SIG-M5 treated with dmso at 0.1 percent for 504 hours (cell line): ENCODE measurements at regions not wholly inside any gene's neighbourhood (a gene's known extent, or its start where the extent isn't known, plus 50 kb on each side); places are given as distances from the start of the nearest gene placed in this dataset.
A peak's percentile ranks its signal among the peaks of the same experiment; 100 is the strongest.
"Not testable (repeated sequence)": the region's sequence is repeated elsewhere in the genome, so short reads cannot be mapped to it uniquely, and the experiment has no call there.

Experiments
- DNase-seq: peaks from one replicate; lab custom pipeline; 2025; ENCODE audit not compliant: unreplicated experiment; lab: John Stamatoyannopoulos, UW

DNA sequence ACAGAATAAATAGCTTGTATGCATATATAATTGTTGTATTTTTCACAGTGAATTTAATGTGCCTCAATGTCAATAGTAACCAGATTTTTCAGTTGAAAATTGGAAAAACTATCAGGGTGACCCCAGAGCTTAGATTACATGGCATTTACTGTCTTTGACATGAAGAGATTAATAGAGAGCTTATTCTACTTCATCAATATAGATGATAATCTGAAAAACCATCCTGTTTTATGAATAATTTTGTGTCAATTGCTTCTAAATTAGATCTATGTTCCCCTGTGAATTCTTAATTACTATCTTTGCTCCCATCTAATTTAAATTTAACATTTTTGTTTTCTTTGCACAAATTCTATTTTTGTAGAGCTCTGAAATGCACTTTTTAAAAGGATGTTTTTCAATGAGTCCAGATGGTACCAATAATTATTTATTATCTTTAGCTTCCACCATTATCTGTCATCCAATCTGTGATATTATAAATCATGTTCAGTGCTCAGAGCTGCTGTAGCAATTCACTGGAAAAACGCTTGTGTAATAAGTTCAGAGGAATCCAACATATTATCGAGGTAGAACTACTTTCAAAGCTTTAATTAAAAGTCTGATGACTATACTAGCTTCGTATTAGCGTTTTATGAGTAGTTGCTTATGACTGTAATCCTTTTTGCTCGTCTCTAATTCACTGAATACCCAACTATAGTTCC lies 291.4 kb downstream of the JRKL start:
- no peak for DNase-seq

- DNase-seq, result no peak
These were observed 304.5 kb downstream of the JRKL start for GRCh38 chr11:96694338-96694737.

DNA sequence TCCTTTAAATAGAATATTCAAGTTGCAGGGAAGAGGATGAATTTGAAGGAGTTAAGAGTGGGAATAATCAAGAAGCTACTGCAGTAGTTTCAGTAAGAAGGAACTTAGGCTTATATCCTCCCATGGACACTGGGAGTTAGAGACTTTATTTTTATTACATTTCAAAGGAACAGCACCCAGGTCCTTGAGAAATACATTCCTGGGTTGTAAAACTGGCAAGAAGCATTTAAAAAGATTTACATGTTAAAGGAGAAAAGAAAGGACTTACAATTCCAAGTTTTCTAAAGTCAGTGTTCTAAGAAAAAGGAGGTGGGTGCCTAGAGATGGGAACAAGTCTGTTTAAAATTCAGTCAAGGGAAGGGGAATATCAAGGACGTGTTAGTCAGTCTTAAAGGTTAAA lies 306.9 kb downstream of the JRKL start:
- no peak for DNase-seq

- DNase-seq, result no peak
These were observed 307.7 kb downstream of the JRKL start for GRCh38 chr11:96697466-96697865.

- no peak for DNase-seq
These were observed 315.0 kb downstream of the JRKL start for GRCh38 chr11:96704847-96705246.

- no peak for DNase-seq
These were observed 316.9 kb downstream of the JRKL start for GRCh38 chr11:96706761-96707160.

GRCh38 chr11:96707273-96707672 lies 317.5 kb downstream of the JRKL start:
- no peak for DNase-seq

- no peak for DNase-seq
These were observed 318.5 kb downstream of the JRKL start for GRCh38 chr11:96708219-96708878.

- DNase-seq, result no peak
These were observed 323.5 kb downstream of the JRKL start for GRCh38 chr11:96713301-96713700.

- no peak for DNase-seq
These were observed 324.9 kb downstream of the JRKL start for GRCh38 chr11:96714689-96715088.

DNA sequence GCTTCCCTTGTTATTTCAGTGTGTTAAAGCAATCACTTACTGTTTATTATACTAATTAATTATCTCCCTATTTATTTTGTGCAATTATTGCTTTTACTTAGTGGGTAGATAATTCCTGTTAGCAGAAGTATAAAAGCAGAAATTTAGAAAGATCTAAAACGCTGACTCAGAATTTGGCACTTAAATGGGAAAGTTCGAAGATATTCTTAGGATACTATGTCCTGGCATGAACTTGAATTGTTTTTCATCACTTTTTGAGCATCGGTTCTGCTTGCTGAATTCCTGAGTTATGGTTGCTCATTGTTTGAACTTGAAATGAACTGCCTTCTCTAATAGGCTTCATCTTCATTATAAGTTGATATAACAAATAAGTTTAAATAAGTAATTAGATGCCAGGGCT lies 325.4 kb downstream of the JRKL start:
- DNase-seq, result no peak

DNA sequence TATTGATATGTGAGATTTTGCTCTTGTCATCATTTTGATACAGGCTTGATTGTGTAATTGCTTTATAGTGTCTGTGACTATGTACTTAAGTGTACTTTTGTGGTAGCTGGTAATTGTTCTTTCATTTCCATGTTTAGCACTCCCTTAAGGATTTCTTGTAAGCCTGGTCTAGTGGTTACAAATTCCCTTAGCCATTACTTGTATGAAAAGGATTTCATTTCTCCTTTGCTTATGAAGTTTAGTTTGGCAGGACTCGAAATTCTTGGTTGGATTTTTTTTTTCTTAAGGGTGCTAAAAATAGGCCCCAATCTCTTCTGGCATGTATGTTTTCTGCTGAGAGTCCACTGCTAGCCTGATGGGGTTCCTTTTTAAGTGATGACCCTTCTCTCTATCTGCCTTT lies 346.8 kb downstream of the JRKL start:
- no peak for DNase-seq

GRCh38 chr11:96738311-96738710 lies 348.5 kb downstream of the JRKL start:
- DNase-seq, result no peak

GRCh38 chr11:96741068-96741467 lies 351.3 kb downstream of the JRKL start:
- DNase-seq, result no peak

GRCh38 chr11:96744697-96745096 lies 354.9 kb downstream of the JRKL start:
- no peak for DNase-seq

DNA sequence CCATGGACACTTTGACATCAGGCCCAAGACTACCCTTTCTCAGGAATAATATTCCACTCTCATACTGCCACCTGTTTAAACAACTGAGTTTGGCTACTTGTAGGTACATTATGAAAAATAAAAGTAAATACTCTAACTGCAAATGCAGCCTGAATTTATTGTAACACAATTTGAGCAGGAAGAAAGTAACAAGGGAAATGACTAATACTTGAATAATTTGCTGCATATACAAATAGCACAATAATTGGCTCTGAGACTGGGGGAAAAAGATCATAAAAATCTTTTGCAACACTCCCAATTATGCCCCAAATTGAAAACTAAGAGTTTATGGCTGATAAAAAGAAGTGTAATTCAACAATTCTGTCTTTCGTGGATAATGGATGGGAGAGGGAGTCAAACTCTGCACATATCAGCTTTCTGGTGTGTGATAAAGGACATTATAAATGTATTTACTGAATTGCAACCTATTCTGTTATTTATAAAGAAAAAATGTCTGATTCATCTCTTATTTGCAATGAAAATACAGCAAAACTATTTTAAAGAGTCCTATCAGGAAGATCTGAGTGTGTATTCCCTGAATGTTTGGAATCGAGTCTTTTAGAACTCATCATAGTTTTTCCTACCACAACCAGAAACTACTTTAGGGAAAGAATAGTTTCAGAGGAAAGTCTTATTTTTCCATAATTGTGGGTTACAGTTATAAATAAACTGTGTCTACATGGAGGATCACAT lies 359.0 kb downstream of the JRKL start:
- no peak for DNase-seq

GRCh38 chr11:96751807-96752206 lies 362.0 kb downstream of the JRKL start:
- not testable (repeated sequence) for DNase-seq

- DNase-seq, result no peak
These were observed 362.4 kb downstream of the JRKL start for GRCh38 chr11:96752221-96752620.

DNA sequence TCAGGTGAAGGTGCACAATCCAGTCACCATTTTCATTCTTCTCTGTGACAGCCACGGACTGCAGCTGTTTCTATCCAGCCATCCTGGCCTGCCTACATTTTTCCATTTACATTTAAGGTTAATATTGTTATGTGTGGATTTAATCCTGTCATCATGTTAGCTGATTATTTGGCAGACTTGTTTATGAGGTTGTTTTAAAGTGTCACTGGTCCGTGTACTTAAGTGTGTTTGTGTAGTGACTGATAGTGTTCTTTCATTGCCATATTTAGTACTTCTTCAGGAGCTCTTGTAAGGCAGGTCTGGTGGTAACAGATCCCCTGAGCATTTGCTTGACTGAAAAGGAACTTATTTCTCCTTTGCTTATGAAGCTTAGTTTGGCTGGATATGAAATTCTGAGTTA lies 364.2 kb downstream of the JRKL start:
- DNase-seq, result no peak

DNA sequence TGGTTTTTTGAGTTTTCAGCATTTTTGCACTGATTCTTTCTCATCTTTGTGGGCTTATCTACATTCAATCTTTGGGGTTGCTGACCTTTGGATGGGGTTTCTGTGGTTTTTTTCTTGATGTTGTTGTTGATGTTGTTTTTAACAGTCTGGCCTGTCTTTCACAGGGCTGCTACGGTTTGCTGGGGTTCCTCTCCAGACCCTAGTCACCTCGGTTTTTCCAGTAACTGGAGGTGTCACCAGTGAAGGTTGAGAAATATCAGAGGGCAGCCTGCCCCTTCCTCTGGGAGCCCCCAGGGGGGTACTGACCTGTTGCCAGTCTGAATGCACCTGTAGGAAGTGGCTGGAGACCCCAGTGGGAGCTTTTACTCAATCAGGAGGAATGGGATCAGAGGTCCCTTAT lies 365.4 kb downstream of the JRKL start:
- DNase-seq, result no peak

GRCh38 chr11:96755752-96756151 lies 365.9 kb downstream of the JRKL start:
- no peak for DNase-seq

DNA sequence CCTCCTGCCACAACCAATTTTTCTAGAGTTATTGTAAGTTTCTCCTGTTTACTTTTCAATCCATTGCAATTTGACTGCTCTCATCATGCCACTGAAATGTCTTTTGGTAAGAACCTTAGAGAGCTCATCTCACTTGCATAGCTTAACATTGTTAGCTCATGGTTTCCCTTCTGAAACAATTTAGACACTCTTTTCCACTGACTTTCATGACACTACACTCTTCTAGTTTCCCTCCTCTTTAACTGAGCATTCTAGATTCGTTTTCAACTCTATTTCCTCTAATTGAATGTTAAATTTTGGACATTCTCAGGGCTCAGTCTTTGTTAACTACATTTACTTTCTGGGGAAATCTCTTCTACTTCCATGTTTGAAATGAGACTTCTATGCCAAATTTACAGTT lies 369.1 kb downstream of the JRKL start:
- DNase-seq, result peak; percentile 1
